ENCODE measurements at regions not wholly inside any gene's neighbourhood (a gene's known extent, or its start where the extent isn't known, plus 50 kb on each side); places are given as distances from the start of the nearest gene placed in this dataset.
"Not testable (repeated sequence)": the region's sequence is repeated elsewhere in the genome, so short reads cannot be mapped to it uniquely, and the experiment has no call there.

GRCh38 chr10:78648256-78648860 is 420.4 kb upstream of the ZMIZ1 start:
- DNase-seq (ENCODE audit: low spot score) = no peak

DNA sequence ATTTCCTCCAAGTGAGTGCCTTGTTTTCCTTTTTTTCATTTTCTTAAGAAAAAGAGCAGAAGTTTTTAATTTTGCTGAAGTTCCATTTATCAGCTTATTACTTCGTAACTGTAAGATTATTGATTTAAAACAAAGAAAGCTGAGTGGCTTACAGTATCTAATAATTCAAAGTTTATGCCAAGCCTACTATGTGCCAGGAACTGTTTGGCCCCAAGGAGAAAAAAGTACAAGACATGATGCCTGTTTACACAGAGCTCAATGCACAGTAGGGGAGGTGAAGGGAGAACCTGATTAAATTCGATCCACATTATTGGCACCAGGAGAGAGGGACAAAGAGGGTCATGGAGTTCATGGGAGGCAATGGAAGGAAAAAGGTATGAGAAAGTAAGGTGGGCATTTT is 419.3 kb upstream of the ZMIZ1 start:
- DNase-seq (ENCODE audit: low spot score) = no peak

DNA sequence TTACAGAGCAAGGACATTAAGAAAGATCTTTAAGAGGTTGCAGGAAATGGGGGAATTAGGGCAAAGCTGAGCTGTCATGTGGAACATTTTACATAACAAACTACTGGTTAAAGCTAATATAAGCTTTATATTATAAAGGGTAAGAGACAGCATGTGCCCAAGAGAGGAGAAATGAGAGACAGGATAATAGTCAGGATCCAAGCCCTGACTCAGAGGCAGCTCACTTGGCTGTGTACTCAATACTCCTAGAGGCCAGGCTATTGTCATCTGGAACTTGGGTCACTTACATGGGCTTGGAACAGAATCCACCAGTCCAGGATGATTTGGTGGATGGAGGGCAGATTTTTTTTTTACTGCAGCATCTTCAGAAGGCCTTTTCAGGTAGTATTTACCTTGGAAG is 418.6 kb upstream of the ZMIZ1 start:
- no peak for DNase-seq (ENCODE audit: low spot score)

DNA sequence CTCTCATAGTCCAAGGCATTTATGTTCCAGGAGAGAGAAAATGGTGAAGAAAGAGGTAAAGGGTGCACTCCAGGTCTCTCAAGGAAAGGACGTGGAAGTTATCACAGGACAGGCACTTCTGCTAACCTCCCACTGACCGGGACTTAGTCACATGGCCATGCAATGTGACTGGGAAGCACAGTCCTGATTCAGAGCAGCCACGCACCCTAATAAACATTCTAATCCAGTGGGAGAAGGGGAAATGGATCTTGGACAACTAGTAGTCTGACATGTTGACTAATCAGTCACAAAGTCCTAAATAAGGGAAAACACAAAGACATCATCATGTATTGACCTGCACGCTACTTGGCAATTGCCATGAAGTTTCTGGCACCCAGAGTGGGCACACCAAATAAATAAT is 417.5 kb upstream of the ZMIZ1 start:
- no peak for DNase-seq (ENCODE audit: low spot score)

- no peak for DNase-seq (ENCODE audit: low spot score)
Observed at GRCh38 chr10:78653555-78653954, 415.2 kb upstream of the ZMIZ1 start.

DNA sequence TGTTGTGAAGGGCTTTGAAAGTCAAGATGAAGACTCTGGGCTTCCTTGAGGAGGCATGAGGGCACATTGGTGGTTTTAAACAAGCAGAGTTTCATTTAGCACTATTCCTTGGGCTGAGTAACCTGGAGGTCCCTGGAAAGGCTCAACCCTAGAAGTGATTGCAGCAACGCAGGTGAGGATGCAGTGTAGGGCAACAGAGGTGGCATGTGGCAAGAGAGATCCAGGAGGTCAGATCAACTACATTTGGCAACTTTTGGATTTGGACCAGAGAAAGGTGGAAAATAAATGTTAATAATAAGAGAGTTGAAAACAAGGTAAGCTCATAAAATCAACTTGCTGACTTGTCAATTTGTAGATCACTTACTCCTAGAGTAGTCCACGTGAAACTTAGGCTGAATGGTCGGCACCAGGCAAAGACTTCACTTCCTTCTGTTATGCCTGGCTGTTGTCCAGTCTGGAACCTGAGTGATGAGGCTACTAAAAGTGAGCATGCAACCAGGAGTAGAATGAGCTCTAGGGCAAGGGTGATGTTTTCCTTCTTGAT is 414.6 kb upstream of the ZMIZ1 start:
- DNase-seq (ENCODE audit: low spot score) = no peak

DNA sequence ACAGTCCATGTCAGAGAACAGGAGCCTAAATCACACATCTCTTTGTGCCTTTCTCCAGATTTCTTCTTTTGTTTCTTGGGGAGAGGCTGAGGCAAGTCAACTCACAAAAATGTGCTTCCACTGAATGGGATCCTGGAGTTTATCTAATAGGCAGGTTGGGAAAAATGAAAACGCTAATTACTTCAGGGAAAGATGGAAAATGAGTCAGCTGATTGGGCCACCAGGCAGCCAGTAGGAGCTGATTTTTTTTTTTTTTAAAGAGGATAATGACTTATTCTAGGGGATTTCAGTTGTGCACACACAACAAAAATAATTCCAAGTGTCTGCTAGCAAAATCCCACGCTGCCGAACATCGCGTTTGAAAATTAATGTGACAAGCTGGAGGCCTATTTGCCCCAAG is 412.8 kb upstream of the ZMIZ1 start:
- DNase-seq (ENCODE audit: low spot score) = no peak

DNA sequence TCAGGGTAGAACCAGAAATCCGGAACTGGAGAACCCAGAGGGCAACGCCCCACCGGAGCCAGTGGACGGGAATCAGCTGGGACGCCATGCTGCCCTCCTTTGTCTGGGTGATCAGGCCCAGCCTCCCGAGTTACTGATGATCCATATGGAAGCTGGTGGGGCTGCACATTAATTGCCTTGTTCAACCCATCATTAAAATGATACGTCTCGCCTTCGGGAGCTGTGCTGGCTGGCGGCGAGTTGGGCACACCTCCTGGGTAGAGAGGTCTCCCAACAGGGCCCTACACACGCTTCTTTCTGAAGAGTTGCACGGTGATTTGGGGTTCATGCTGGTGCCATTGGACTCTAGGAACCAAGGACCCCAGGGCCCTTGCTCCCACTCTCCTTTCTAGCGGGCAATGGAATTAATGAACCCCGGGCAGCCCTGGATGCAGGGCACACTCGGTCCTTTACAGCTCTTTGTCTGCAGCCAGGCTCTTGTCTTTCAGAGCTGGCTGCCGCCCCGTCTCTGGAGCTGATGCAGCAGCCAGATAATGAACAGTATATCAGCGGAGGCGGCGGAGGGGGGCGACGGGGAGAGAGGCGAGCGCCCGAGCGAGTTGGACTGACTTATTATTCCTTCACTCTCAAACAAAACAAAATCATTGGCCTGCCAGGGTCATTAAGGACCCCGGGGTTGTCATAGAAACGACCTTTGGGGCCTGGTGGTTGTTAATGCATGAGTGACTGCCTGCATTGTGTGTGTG is 412.2 kb upstream of the ZMIZ1 start:
- no peak for DNase-seq (ENCODE audit: low spot score)

DNA sequence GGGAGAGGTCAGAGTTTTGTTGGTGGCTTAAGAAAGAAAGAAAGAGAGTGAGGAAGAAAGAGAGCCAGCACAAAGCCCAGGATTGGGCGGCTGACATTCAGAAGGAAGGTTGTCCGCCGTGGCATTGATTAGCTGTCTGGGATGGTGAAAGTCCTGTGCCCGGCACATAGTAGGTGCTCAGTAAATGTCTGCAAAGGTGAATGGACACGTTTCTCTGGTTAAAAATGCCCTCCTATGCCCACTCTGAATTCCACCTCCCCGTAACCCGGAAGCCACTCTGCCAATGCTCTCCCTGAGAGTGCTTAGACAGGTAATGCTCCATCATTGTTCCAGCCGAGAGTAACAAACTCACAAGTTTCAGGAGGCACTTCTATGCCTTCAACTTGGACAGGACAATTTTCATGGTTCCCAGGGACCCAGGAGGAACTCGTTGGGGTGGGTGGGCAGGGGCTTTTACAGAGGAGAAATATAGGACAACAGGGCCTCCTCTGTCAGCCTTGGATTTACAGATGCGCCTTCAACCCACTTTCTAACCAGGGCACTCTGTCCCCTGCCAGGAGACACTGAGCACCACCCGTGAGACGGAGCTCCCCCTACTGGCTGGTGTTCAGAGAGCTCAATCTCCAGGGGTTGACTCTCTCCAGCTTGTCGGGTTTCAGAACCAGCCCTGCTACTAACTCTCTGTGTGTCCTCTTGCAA is 411.5 kb upstream of the ZMIZ1 start:
- DNase-seq (ENCODE audit: low spot score) = no peak

- DNase-seq (ENCODE audit: low spot score) = no peak
Observed at GRCh38 chr10:78657862-78658165, 411.0 kb upstream of the ZMIZ1 start.

DNA sequence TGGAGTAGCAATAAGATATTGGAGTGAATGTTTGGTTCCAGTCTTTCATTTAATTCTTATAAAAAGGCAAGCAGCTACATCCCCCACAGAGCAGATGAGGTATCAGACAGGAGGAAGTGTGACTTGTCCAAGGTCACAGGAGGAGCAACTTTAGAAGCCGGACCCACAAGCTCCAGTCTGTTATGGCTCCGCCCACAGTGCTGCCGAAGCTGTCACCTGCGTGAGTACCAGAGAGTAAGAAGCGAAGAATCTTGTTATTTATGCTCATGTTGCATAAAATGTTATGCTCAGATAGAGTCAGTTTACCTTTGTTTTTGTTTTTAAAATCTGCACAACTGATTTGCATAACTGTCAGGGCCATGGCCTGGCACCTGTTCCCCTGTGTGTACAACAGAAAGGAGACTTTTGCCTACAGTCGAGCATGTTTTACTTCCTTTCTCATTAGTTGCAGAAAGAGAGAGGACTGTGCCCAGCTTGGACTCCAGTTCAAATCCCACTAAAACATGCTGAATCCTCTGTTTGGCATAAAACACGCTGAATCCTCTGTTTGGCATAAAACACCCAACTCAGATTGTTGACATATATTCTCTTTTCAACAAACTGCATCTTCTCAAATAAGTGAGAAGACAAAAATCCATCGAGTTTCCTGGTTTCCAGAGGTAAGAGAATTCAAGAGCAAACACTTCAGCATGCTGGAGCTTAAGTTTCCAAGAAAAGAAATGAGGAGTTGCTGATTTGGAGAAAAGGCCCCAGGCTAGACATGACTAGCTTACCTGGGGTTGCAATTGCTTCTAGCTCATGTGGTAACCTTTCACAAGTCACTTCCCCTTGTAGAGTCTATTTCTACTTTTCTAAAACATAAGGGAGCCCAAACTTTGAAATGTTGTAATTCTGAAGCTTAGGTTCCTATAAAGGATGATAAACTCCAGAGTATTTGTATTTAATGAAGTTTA is 409.8 kb upstream of the ZMIZ1 start:
- DNase-seq (ENCODE audit: low spot score) = no peak

GRCh38 chr10:78659598-78659967 is 409.2 kb upstream of the ZMIZ1 start:
- DNase-seq (ENCODE audit: low spot score) = no peak

GRCh38 chr10:78660446-78661106 is 408.2 kb upstream of the ZMIZ1 start:
- no peak for DNase-seq (ENCODE audit: low spot score)

GRCh38 chr10:78663721-78664120 is 405.0 kb upstream of the ZMIZ1 start:
- DNase-seq (ENCODE audit: low spot score) = no peak

- no peak for DNase-seq (ENCODE audit: low spot score)
Observed at GRCh38 chr10:78664929-78665553, 403.7 kb upstream of the ZMIZ1 start.

GRCh38 chr10:78672918-78673317 is 395.8 kb upstream of the ZMIZ1 start:
- no peak for DNase-seq (ENCODE audit: low spot score)

- DNase-seq (ENCODE audit: low spot score) = not testable (repeated sequence)
Observed at GRCh38 chr10:78681141-78681540, 387.6 kb upstream of the ZMIZ1 start.

DNA sequence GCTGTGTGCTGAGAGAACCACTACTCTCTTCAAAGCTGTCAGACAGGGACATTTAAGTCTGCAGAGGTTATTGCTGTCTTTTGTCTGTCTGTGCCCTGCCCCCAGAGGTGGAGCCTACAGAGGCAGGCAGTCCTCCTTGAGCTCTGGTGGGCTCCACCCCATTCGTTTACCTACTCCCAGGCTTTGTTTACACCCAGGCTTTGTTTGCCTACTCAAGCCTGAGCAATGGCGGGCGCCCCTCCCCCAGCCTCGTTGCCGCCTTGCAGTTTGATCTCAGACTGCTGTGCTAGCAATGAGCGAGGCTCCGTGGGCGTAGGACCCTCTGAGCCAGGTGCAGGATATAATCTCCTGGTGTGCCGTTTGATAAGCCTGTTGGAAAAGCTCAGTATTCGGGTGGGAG is 386.8 kb upstream of the ZMIZ1 start:
- DNase-seq (ENCODE audit: low spot score) = not testable (repeated sequence)

DNA sequence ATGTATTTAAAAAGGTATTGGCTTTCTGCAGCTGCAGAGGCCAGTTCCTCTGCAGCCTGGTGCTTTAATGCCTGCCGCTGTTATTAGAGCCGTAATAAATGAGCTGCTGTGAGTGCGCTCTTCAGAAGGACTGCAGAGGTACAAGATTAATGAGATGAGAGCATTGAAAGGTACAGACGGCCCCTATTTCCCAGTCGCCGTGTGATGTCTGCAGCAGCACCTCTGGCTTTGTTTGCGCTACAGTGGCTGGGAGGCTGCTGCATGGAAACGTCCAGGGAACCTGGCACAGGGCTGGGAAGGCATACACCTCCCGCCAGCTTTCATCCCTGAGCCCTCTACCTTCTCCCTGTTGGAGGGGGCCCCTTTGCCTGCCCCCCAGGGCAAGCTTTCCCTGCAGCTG is 383.8 kb upstream of the ZMIZ1 start:
- DNase-seq (ENCODE audit: low spot score) = no peak

DNA sequence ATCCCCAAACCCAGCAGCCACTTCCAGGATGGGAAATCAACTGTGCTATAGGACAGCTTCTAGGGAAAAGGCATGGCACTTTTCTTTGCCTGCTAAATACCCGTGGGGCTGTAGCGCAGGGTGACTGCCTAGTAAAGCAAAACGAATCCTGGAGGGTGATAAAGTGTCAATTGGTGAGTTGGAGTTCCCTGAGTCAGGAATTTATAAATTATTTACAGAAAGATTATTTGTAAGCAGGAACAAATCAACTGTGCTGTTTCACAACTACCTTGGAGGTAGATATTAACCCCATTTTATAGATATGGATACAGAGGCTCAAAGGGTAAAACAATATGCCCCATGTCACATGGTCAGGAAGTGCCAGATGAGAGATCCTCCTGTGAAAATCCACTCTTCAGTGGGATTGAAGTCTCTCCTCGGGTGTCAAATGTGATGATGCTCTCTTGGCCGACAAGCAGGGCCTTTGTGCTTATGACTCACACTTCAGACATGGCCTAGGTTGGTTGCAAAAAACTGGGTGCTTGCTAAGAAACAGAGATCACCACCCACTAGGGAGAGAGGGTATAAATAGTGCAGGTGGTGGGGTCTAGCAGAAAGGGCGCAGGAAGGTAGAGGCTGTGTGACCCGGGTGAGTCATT is 383.2 kb upstream of the ZMIZ1 start:
- DNase-seq (ENCODE audit: low spot score) = no peak
